ENCODE measurements at regions not wholly inside any gene's neighbourhood (a gene's known extent, or its start where the extent isn't known, plus 50 kb on each side); places are given as distances from the start of the nearest gene placed in this dataset.
A peak's percentile ranks its signal among the peaks of the same experiment; 100 is the strongest.

- peak; percentile 15; the same call in 1 of the 3 replicates for ATAC-seq
- TF ChIP-seq ESRRG (CRISPR knock-in tag; IDR thresholded peaks at IDR 0.05) (no peak), CSDC2 (CRISPR knock-in tag; IDR thresholded peaks at IDR 0.05) (no peak), ZFP3 (CRISPR knock-in tag; IDR thresholded peaks at IDR 0.05) (no peak), BACH2 (CRISPR knock-in tag; IDR thresholded peaks at IDR 0.05; ENCODE audit: borderline replicate concordance) (no peak), ZNF565 (CRISPR knock-in tag; conservative IDR thresholded peaks at IDR 0.05; ENCODE audit: low read depth) (no peak), TCF4 (CRISPR knock-in tag; IDR thresholded peaks at IDR 0.05; ENCODE audit: borderline replicate concordance) (no peak), ZNF8 (CRISPR knock-in tag; IDR thresholded peaks at IDR 0.05) (no peak), PPARA (CRISPR knock-in tag; IDR thresholded peaks at IDR 0.05; ENCODE audit: borderline replicate concordance) (no peak), PATZ1 (CRISPR knock-in tag; IDR thresholded peaks at IDR 0.05; ENCODE audit: borderline replicate concordance) (no peak), OSR1 (CRISPR knock-in tag; IDR thresholded peaks at IDR 0.05) (no peak), ISL1 (CRISPR knock-in tag; IDR thresholded peaks at IDR 0.05) (no peak; the same call in 1 of the 2 replicates), POU6F1 (CRISPR knock-in tag; IDR thresholded peaks at IDR 0.05; ENCODE audit: borderline replicate concordance, low read depth) (no peak), CREB5 (CRISPR knock-in tag; IDR thresholded peaks at IDR 0.05; ENCODE audit: low read depth) (no peak), TSHZ2 (CRISPR knock-in tag; IDR thresholded peaks at IDR 0.05) (no peak)
These were observed 51.1 kb upstream of the BLID start for GRCh38 chr11:122167100-122167499.

- ATAC-seq = peak; percentile 17; the same call in 2 of the 3 replicates
- TF ChIP-seq ISL1 (CRISPR knock-in tag; IDR thresholded peaks at IDR 0.05) (0 out of 2 replicates have a peak, but pooled peaks have one; percentile 7), GLIS3 (CRISPR knock-in tag; IDR thresholded peaks at IDR 0.05) (no peak), ZNF565 (CRISPR knock-in tag; conservative IDR thresholded peaks at IDR 0.05; ENCODE audit: low read depth) (no peak)
These were observed 49.8 kb upstream of the BLID start for GRCh38 chr11:122165607-122166371.

Data from SK-N-SH treated with all-trans-retinoic acid at 6 μM for 48 hours (cell line).